Activated CD4-positive, alpha-beta T cell treated with anti-CD3 and anti-CD28 coated beads, Interleukin-2, Interleukin-6, amounts not matched to agents 100 ng/mL and 50 ng/mL, durations not matched to agents 16 hours and 8 hours (primary cell): ENCODE measurements at regions not wholly inside any gene's neighbourhood (a gene's known extent, or its start where the extent isn't known, plus 50 kb on each side); places are given as distances from the start of the nearest gene placed in this dataset.
"Not testable (repeated sequence)": the region's sequence is repeated elsewhere in the genome, so short reads cannot be mapped to it uniquely, and the experiment has no call there.

Experiments used
- DNase-seq: peaks from one replicate; pipeline ENCODE4 v3.0.0-alpha.2; 2020

DNA sequence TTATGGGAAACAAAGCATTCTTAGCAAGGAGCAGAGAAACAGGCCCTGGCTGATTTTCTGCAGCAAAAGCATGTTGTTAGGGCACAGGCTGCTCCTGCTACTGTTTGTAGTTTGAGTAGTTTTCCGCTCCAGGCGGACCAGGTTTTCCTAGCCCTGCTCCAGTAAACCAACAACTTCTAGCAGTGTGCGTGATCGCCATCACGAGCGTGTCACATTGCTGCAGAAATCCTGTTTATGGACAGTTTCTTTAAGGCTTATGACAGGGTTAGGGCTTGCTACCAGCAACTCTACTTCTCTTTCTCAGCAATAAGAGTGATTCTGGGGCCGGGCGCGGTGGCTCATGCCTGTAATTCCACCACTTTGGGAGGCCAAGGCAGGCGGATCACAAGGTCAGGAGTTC, 803.9 kb upstream of the CDH10 start:
- DNase-seq = no peak

DNA sequence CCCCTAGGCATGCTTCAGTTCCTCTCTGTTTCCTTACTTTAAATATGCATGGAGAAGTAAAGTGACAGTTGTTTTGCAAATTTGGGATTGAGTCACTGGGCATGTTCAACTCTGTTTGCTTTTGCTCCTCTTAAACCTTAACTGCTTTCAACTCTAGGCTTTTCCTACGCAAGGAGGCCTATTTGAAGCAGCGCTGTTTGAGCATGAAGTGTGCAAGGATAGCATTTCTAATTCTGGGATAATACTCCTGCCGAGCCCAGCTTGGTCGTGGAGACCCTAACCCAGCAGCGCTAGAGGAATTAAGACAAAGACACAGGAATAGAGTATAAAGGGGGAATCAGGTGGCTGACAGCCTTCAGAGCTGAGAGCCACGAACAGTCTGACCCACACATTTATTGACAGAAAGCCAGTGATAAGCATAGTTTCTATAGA, 803.4 kb upstream of the CDH10 start:
- DNase-seq = no peak

DNA sequence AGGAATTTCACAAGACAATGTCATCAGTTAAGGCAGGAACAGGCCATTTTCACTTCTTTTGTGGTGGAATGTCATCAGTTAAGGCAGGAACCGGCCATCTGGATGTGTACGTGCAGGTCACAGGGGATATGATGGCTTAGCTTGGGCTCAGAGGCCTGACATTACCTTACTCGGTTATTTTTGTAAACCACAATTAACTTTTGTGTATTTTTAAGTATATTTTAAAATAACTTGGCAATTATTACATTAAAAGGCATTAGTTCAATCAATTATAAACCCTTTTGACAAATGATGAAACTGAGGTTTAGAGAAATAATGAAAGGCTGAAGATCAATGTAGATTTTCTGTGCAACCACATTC, 801.3 kb upstream of the CDH10 start:
- DNase-seq = not testable (repeated sequence)

DNA sequence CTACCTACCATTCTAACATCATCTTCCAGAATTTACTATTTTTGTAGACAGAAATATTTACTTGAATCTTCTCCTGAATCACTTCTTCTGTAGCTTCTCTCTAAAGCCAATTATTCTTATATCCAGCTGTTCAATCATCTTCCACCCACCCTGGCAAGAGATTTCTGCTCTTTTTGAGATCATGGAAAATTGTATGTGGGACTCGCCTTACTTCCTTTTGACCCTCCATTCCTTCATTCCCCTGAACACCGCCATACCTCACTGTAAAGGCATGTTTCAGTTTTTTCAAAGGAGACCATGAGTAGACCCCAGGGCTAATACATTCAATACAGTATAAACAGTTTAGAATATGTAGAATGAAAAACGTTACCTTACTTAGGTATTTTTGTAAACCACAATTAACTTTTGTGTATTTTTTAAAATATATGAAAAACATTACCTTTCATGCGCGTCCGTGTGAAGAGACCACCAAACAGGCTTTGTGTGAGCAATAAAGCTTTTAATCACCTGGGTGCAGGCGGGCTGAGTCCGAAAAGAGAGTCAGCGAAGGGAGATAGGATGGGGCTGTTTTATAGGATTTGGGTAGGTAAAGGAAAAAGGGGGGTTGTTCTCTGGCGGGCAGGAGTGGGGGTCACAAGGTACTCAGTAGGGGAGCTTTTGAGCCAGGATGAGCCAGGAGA, 800.7 kb upstream of the CDH10 start:
- not testable (repeated sequence) for DNase-seq

DNA sequence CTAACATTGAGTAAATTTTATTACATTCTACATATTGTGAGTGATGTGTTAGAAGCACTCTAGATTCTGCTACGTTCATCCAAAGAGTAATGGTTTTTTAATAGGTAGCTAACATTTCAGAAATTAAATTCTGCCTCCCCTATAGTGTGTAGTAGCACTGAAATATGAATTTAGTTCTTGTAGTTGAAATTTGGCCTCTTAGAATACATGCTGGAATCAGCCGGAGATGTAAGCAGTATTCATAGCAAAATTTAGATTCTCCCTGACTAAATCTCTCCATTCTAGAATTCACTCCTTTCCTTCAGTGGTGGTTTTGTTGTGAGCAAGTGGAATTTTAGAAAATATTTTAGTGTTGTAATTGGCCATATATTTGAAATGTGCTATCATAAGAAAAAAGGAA, 799.9 kb upstream of the CDH10 start:
- DNase-seq = no peak

DNA sequence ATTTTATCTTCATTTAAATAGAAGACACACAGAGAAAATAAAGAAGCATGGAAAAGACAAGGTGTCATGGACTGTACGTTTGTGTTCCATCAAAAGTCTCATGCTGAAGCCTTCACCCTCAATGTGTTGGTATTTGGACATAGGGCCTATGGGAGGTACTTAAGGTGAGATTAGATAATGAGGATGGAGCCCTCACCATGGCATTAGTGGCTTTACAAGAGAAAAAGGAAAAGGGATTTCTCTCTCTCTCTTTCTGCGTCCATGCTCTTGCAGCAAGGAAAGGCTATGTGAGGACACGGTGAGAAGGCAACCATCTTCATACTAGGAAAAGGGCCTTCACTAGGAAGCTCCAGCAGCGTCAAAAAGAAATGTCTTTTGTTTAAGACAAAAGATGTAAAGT, 797.0 kb upstream of the CDH10 start:
- no peak for DNase-seq

DNA sequence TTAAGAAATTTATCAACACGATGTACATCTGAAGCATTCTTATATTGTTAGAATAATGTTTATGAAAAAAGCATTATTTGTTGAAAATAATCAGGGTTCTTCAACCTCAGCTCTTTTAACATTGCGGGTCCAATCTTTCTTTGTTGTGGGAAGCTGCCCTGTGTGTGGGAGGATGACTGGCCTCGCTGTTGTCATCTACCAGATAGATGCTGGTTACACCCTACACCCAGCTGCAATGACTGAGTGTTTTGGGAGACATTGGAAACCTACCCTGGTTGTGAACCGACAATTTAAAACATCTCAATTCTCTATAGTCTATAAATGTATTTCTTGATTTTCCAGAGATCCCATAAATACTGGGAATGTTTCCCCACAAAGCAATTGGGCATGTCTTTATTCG, 794.2 kb upstream of the CDH10 start:
- no peak for DNase-seq

DNA sequence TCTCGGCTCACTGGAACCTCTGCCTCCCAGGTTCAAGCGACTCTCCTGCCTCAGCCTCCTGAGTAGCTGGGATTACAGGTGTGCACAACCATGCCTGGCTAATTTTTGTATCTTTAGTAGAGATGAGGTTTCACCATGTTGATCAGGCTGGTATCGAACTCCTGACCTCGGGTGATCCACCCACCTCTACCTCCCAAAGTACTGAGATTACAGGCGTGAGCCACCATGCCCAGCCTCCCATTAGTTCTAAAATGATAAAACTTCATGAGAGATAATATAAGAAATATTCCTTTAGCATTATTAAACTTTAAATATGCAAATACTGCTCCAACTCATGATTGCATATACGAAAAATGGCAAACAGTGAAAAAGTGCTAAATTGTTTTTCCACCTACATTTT, 793.6 kb upstream of the CDH10 start:
- DNase-seq = not testable (repeated sequence)

DNA sequence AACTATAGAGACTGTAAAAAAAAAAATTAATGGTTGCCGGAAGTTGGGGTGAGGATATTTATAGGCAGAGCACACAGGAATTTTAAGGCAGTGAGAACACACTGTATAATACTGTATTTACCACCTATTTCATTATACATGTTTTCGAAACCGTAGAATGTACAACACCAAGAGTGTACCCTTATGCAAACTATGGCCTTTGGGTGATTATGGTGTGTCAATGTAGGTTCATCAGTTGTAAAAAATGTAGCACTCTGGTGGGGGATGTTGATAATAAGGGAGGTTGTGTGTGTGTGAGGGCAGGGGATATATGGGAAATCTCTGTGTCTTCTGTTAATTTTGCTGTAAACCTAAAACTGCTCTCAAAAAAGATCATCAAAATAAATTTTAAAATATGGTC, 791.7 kb upstream of the CDH10 start:
- no peak for DNase-seq

DNA sequence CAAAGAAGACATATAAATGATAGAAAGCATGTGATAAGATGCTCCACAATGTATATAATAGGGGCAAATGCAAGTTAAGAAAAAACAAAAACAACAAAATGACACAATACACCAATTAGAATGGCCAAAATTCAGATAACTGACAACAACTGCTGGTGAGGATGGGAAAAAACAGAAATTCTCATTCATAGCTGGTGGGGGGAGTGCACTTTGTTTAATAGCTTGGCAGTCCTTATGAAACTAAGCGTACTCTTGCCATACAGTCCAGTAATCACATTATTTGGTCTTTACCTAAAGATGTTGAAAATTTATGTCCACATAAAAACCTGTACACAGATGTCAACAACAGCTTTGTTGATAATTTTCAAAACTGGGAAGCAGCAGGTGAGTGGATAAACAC, 791.1 kb upstream of the CDH10 start:
- DNase-seq = no peak

DNA sequence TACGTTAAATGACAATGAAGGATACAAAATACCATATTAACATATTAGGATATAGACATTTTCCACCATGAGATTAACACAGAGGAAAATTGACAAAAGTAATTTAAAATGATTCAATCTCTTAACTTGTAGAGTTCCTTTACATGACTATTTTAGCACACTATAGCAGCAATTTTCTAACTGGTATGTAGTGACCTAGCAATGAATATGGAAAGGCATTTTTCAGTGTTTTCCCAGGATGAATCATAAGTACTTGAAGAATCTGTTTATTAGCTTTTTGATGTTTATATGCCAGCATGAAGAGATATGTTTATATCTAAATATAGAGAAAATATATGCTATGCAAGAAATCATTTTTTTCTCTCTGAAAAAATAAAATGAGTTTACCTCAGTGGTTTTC, 782.5 kb upstream of the CDH10 start:
- DNase-seq = no peak

DNA sequence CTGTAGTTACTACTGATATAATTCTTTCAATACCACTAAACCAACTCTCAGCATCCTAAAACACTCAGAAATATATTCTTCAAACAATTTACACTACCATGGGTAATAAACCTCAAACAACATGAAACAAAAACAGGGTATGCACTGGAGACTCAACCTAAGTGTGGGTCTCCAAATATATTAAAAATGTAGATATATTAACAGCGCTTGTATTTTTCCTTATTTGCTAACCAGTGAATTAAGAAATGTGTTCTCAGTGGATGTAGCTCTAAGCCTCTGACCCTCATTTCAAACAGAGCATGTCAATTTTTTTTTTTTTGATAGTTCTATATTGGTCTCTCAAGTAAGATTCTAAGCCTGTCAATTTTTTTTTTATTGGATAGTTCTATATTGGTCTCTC, 778.5 kb upstream of the CDH10 start:
- DNase-seq = no peak

DNA sequence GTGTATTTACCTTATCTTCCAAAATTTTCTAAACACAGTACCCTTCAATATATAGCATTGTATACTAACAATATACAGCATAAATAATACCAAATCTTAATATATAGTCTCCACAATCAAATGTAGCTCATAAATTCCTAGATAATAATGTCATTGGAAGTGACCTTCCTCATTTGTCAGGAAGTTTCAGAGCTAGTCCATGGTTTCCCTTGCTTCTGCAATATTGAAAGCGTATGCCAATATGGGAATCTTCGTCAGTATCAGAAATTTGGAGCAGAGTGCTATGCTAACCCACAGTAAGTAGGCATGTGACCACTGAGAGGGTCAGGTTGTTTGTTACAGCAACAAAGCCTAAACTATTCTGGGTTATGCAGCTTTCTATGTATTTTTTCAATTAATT, 774.9 kb upstream of the CDH10 start:
- DNase-seq = no peak

DNA sequence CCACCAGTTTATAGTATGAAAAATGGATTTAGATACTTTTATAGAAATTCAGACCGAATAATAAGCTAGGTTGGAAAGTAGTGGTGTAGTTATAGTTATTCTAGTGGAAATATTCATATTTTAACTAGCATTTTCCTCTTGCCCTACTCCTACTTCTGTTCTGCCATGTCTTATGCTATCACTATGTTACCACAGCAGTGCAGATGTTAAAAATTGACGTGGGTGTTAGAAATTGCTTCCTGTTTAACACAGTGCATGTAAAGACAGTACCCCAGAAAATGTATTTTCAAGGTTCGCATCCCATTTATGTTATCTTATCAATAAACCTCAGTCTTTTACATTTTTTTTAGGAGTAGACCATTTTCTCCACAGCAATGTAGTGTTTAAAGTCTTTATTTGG, 774.2 kb upstream of the CDH10 start:
- DNase-seq = no peak

DNA sequence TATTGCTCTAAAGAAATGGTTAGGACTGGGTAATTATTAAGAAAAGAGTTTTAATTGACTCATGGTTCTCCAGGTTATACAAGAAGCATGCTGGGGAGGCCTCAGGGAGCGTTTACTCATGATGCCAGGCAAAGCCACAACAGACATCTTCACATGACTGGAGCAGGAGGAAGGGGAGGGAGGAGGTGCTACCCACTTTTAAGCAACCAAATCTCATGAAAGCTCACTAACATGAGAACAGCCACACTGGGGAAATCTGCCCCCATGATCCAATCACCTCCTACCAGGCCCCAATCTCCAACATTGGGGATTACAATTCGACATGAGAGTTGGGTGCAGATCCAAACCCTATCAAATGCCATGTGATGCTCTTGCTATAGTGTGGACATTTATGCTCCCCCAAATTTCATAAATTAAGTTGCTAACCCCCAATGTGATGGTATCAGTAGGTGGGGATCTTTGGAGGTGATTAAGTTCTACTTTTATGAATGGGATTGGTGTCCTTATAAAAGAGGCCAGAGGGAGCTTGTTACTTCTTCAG, 773.6 kb upstream of the CDH10 start:
- DNase-seq = no peak

DNA sequence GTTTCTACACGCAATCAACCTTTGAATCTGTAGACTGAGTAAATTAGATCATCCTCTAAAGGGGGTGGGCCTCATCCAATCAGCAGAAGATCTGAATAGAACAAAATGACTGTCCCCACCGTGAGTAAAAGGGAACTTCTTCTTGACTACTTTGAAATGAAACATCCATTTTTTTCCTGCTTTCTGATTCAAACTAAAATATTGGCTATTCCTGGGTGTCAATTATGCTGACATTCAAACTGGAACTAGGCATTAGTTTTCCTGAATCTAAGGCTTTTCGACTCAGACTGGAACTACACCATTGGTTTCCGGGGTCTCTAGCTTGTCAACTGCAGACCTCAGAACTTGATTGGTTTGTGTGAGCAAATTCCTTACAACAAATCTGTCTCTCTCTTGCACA, 772.2 kb upstream of the CDH10 start:
- no peak for DNase-seq

DNA sequence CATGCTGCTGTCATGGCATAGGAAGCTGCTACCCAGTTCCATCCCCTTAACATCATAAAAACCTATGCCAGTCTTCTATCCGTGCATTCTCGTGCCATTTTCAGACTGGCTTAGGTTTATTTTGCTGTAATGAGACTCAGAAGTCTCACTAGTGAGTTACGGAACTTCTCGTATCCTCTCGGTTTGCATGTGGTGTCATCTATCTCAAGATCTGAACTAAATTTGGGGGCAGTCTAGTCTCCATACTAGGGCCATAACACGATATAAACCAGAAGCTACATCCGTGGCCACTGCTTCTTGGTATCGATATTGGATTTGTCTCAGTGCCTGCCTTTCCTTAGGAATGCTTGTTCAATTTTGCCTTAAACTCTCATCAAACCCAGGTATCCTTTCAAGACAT, 771.2 kb upstream of the CDH10 start:
- no peak for DNase-seq

DNA sequence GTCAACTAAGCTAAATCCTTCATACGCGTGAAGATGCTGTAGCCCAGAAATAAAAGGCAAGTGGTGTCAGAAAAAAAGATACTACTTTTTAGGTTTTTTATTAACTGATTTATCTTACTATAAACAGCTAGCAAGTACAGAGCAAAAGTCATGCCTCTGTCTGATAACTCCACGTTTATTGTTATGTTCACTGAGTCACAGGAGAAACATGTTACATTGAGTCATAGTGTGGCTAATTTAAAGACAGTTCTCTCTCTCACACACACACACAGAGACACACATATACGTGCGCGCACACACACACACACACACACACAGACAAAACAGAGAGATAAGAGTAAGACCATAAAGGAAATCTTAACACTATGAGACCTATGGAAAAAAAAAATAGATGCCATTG, 770.0 kb upstream of the CDH10 start:
- no peak for DNase-seq

DNA sequence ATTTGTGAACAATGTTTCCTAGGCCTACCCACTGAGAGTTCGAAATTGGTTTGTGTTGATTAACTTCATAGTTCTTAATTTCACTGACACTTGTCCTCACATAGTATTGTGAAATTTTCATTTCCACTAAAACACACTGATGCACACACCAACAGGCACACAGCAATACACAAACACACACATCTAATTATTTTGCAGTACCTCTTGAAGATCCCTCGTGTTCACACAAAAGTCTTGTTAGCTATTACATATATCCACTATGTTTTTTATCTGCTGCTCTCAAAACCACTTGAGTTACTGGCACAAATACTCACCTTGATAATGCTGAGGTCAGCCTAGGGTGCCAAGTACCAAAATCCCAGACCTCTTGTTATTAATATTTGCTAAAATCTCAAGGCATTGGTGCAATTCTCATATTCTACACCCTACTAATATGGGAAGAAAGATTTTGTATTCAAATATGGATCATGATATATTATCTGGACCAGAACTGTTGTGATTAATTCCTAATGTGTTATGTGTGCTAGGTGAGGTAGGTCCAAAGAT, 767.4 kb upstream of the CDH10 start:
- DNase-seq = no peak

DNA sequence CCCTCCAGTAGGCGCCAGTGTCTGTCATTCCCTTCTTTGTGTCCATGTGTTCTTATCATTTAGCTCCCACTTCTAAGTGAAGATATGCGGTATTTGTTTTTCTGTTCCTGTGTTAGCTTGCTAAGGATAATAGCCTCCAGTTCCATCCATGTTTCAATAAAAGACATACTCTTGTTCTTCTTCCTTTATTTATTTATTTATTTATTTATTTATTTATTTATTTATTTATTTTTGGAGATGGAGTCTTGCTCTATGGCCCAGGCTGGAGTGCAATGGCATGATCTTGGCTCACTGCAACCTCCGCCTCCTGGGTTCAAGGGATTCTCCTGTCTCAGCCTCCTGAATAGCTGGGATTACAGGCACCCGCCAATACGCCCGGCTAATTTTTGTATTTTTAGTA, 762.6 kb upstream of the CDH10 start:
- not testable (repeated sequence) for DNase-seq

DNA sequence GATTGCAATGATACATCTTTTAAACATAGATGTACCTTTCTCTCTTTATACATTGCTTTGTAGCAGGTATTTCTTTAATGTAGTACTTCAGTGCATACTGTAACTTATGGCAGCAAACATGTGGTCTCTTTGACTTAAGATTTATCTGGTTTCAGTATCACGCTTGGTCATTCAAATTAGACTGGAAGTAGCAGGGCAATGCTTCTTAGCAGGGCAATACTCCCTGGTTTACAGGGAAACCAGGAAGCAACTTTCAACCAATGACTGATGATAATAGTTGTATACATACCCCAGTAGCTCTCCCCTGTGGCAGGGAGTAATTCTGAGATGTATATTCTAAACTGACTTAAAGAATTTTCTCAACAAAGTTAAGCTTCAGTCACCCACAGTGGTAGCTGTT, 761.1 kb upstream of the CDH10 start:
- DNase-seq = no peak

DNA sequence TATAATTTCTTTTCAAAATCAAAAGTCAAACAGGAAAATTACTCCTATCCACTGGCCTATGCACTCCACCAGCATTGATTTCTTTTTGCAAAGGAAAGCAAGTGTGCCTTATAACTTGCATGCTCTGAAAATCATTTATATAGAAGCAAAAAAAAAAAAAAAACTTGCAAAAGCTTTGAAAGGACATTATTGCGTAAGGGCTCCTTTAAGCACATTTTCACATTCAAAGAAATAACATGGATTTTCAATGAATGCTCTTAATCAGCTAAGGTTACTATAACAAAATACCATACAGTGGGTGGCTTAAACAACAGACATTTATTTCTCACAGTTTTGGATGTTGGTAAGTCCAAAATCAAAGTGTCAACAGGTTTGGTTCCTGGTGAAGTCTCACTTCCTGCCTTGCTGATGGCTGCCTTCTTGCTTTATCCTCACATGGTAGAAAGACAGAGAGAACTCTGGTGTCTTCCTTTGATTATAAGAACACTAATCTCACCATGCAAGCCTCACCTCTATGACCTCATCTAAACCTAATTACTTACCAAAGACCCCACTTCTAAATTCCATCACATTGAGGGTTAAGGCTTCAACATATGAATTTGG, 755.2 kb upstream of the CDH10 start:
- DNase-seq = no peak

DNA sequence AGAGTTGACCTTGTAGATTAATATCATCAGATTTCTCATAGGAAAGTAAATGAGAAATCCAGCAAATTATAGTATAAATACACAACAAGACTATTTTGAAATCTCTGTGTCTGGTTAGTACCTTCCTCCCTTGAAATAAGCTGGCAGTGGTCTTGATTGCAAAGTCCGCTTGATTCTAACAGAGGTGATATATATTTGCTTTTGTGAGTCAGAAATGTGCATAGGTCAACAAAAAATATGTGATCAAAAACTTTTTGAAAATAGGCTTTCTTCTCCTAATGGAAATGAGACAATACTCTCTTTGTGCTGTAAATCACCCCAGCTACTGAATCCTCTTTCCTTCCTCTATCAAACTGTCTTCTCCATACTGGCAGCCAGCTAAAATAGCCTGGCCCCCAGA, 749.2 kb upstream of the CDH10 start:
- DNase-seq = no peak

DNA sequence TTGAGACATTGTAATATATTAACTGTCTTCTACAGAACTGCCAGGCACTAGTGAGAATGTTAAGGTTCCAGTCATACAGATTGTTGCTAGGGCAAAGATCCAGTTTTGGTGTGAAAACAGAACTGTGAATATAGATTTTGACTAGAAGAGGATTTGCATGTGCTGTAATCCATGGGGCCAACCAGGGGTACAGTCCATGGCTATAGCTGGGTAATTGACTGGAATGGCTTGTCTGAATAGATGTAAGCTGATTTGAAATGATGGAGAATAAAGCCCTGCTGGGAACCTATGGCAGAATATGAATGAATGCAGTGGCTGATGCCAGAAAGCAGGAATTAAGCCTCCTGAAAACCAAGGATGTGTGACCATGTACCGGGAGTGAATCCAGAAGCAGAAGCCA, 748.5 kb upstream of the CDH10 start:
- no peak for DNase-seq

DNA sequence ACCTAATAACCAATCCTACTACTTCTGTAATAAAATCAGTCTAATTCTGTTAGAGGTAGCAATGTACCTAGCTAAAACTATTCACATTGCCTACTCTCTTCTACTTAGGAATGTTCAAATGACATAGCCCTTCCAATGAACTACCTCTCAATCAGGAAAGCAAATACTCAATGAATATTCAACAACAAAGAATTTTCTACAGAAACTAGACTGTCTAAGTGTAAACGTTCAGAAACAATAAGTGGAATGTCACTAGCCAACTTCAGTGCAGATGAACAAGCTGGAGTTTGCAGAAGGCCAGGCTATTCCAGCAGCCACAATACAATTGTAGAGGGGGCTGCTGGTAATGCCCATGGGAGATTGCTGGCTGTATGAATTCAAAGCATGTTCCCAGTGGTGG, 743.2 kb upstream of the CDH10 start:
- DNase-seq = no peak
